B cell (primary cell): ENCODE measurements at regions not wholly inside any gene's neighbourhood (a gene's known extent, or its start where the extent isn't known, plus 50 kb on each side); places are given as distances from the start of the nearest gene placed in this dataset.

Experiments used
- CTCF ChIP-seq: fragments of 200-600 bp; IDR thresholded peaks from one replicate; pipeline ENCODE4 v1.8.0; 2022; ENCODE audit warnings: antibody characterized with exemption, mild to moderate bottlenecking
- EZH2 ChIP-seq: IDR thresholded peaks from 2 replicates; pipeline ENCODE4 v1.6.1; 2012; ENCODE audit warnings: borderline replicate concordance, low read depth, mild to moderate bottlenecking, moderate library complexity, low read length; ENCODE audit not compliant: insufficient read depth, poor library complexity, severe bottlenecking

- TF ChIP-seq CTCF = no peak
- no peak for TF ChIP-seq EZH2
Observed at GRCh38 chr3:72250725-72251124, 465.8 kb upstream of the PROK2 start.
